ENCODE measurements at regions not wholly inside any gene's neighbourhood (a gene's known extent, or its start where the extent isn't known, plus 50 kb on each side); places are given as distances from the start of the nearest gene placed in this dataset.
"Not testable (repeated sequence)": the region's sequence is repeated elsewhere in the genome, so short reads cannot be mapped to it uniquely, and the experiment has no call there.

DNA sequence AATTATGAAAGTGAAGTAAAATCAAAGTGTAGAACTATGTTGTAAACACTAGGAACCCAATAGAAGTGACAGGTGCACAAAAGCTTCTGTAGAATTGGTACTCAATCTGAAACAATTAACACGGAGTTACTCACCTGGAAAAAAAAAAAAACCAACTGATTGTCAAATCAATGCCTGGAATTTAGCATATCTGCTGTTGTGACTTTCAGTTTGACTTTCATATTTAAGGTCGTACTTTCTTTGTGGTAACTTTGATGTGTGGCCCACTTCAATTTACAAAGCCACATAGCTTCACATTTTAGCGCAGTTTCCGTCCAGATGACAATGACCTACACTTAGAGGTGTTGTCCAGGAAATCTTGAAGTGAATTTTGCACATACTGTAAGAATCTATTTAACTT lies 1124.9 kb downstream of the STIM2 start:
- no peak for DNase-seq

GRCh38 chr4:27986476-27986875 lies 1125.8 kb downstream of the STIM2 start:
- DNase-seq, result no peak

DNA sequence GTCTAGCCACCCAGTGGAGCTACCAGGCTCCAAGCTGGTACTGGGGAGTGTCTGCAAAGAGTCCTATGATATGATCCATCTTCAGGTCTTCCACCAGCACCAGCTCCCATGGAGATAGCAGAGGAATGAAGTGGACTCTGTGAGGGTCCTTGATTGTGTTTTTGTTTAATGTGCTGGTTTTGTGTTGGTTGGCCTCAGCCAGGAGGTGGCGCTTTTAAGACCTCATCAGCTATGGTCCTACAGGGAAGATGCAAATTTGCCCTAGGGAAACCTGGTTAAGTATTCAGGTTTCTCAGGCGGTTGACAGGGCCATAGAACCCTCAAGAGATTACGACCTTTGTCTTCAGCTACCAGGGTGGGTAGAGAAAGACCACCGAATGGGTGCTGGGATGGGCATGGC lies 1141.1 kb downstream of the STIM2 start:
- no peak for DNase-seq

DNA sequence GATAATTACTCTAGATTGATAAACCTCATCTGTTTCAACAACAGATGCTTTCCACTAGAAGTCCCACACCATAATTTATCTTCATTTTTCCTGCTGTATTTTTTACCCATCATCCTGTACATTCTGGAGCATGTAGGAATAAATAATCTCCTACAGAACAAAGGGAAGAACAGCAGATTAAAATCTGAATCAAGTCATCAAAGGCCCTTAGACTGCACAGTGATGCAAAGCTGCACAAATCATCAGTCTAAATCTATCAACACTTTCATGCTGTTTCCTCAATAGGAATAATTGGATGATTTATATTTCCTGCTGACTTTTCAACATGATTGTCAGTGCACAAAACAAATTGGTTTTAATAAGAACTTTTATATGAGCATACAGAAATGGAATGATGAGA lies 1143.9 kb downstream of the STIM2 start:
- no peak for DNase-seq

DNA sequence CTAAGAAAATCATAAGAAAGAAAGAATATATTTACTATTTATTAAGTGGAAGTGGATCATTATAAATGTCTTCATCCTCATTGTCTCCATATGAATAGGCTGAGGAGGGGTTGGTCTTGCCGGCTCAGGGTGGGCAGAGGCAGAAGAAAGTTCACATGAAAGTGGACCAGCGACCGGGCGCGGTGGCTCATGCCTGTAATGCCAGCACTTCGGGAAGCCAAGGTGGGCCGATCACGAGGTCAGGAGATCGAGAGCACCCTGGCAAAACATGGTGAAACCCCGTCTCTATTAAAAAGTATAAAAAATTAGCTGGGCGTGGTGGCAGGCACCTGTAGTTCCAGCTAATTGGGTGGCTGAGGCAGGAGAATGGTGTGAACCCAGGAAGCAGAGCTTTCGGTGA lies 1145.4 kb downstream of the STIM2 start:
- no peak for DNase-seq

DNA sequence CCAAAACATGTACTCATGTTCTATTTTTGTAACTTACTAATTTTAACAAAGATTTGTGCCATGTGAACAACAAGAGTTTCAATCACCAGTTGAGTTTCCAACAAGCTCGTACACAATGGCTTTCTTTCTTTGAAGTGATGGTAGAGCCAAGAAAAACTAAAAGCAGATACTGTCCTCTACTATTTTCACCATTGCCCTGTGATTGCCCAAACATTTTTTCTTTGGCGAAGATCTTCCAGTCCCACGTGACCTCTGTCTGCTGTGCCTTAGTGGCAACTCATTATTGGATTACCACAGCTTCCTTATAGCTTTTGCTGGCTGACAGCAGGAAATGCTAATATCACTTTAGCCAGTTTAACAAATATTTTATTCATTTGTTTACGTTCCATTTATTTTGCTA lies 1147.1 kb downstream of the STIM2 start:
- DNase-seq, result peak in 1 of 2 donors; percentile 39

- no peak for DNase-seq
These were observed 1148.9 kb downstream of the STIM2 start for GRCh38 chr4:28009541-28009940.

DNA sequence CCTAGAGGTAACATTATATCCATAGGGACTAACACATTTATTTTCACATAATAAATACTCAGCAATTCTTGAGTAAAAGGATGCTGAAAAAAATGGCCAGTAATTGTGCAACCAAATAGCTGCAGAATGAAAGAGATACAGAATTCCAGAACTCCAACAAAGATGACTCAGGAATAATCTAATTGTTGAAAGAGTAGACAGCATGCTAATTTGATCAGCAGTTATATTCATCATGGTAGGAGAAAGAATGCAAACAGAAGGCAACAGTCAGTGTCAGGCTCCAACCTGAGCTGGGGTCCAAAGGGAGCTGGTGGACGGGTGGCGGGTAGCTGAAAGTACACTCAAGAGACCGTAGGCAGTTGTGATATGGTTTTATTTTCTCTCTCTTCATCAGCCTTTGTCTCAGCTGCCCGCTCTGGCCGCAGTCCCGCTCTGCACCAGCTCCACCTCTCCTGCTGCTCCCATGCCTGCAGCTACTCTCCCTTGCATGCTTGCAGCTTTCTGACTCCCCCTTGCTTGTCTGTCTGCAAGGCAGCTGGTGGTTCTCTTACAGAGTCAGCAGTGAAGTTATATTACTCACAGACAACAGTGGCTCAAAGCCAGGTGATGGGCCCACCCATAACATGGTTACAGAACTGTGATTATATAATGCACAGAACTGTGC lies 1150.1 kb downstream of the STIM2 start:
- no peak for DNase-seq

- no peak for DNase-seq
These were observed 1153.8 kb downstream of the STIM2 start for GRCh38 chr4:28014469-28014868.

- DNase-seq, result no peak
These were observed 1155.4 kb downstream of the STIM2 start for GRCh38 chr4:28015996-28016395.

DNA sequence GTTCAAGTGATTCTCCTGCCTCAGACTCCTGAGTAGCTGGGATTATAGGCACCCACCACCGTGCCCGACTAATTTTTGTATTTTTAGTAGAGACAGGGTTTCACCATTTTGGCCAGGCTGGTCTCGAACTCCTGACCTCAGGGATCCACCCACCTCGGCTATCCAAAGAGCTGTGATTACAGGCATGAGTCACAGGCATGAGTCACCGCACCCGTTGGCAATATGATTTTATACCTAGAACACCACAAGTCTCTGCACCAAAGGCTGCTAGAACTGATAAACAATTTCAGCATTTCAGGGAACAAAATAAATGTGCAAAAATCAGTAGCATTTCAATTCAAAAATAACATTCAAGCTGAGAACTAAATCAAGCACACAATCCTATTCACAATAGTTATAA lies 1177.6 kb downstream of the STIM2 start:
- not testable (repeated sequence) for DNase-seq

DNA sequence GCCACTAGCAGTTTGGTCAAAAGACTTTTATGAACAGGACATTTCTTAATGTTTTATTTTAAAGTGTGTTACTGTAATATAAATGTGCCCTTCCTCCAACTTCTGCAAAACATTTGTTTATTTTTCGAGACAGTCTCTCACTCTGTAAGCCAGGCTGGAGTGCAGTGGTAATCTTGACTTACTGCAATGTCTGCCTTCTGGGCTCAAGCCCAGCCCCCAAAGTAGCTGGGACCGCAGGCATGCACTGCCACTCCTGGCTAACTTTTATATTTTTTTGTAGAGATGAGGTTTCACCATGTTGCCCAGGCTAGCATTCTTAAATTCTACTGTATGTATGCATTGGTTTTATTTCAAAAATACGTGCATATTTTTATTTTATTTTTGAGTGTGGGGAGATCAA lies 1201.9 kb downstream of the STIM2 start:
- no peak for DNase-seq

DNA sequence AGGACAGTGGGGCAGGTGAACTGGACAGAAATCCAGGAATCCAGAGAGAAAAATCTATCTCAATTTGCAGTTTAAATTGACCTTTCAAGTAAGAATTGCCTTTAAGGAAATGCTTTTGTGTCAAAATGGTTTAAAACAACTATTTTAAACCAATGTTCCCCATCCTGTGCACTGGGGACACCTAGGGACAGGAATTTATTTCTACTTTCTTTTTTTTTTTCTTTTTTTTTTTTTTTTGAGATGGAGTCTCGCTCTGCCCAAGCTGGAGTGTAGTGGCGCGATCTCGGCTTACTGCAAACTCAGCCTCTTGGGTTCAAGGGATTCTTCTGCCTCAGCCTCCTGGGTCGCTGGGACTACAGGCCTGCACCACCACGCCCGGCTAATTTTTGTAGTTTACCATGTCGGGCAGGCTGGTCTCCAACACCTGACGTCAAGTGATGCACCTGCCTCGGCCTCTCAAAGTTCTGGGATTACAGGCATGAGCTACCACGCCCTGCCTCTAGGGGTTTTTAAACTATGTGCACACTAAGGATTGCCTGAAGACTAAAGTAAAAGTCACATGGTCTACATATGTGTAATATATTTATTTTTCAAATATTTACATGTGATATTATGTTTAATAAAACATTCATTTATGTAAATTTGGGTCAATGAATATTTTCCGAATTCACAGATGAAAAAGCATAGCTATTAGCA lies 1213.4 kb downstream of the STIM2 start:
- DNase-seq, result no peak

DNA sequence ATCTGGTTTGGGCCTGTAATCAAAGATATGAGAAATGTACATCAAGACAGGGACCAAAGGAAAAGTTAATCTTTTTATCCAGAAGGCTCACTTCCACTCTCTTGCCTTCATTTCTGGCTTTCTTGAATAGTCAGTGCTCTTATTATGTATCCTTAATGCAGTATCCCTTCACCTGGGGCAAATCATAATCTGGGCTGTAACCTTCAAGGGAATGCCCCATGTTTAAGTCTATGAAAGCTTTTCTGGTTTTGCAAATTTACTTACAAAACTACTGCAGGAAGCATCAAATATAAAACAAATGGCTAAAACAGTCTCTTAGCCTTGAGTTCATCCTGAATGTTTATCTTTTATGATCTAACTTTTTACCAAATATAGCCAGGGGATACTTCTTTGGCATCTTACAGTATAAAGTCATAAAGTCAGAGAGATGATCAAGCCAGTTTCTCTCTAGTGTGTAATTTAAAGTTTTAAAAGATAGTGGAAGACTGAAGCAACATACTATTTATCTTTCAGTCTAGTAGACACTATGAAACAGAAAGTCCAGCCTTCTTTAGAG lies 1214.8 kb downstream of the STIM2 start:
- DNase-seq, result no peak

DNA sequence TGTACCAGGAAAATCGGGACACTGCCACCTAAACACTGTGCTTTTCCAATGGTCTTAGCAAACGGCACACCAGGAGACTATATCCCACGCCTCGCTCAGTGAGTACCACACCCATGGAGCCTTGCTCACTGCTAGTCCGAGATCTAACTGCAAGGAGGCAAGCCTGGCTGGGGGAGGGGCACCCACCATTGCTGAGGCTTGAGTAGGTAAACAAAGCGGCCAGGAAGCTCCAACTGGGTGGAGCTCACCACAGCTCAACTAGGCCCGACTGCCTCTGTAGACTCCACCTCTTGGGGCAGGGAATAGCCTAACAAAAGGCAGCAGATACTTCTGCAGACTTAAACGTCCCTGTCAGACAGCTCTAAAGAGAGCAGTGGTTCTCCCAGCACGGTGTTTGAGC lies 1216.6 kb downstream of the STIM2 start:
- DNase-seq, result not testable (repeated sequence)

DNA sequence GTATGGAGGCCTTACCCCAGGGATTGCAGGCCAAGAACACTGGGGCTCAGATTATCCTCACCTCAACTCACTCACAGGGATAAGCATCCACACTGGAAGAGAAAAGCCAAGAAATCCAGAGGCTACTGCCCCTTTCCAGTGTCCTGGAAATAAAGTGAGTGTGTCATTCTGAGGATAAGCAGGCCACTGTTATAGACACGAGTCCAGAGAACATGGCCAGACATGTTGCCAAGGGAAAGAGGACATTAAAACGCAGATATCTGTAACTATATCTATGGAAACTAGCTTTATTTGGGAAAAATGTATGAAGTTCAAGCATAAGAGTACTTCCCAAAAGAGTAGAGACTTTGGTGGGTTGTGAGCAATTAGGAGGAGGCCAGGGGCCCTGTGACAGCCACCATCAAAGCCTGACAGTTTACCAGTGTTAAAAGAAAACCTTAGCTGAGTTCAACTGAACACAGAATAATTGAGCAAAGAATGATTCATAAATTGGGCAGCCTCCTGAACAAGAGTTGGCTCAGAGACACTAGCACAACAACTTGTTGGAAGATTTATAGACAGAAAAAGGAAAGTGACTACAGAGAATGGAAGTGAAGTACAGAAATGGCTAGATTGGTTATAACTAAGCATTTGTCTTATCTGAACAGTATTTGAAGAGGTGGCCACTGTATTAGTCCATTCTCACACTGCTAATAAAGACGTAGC lies 1222.2 kb downstream of the STIM2 start:
- no peak for DNase-seq

DNA sequence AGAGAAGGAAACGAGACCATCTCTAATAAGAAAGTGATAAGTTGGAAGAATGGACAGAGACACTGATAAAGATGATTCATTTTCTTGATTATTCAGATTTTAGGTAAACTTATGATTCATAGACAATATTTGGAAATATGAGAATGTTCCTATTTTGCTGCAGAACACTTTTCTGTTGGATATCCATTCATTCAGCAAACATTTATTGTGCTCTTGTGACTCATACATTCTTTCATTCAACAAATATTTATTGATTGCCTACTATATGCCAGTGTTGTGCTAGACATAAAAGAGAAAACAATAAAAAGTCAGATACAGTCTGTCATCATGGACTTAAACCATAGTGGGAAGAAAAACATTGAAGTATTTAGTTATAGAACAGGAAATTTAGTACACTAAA lies 1232.0 kb downstream of the STIM2 start:
- no peak for DNase-seq

DNA sequence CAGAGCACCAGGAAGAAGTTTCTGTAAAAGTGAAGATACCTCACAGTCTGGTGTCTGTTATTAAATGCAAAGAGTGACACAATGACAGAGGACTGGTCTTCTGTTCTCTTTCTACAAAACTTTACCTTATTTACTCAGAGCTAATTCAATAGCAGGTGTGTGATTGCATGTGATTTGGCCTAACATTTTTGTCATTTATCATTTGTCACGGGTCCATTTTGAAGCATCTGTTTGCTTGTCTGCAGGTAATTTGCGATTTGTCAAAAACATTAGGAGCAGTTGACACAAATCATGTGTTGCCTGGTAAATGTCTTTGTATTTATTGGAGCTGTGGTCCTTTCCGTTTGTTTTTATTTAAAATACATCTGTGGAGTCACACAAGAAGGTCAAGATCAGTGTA lies 1232.4 kb downstream of the STIM2 start:
- no peak for DNase-seq

DNA sequence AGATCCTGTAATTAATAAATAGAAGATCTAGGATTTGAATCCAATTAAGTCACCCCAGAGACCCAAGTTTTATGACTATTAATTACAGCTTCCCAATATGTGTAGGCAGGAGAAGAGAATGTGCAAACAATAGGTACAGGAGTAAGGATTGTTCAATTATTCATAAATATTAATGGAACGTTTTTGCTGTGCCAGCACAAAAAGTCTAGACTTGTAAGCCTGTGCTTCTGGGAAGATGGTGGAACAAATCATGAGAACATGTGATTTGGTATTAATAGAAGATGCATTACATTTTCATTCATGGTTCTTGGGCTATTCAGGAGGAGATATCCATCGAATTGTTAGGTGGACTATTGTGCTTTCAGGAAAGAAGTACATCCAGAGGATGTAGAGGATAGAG lies 1240.9 kb downstream of the STIM2 start:
- DNase-seq, result no peak

- DNase-seq, result no peak
These were observed 1244.7 kb downstream of the STIM2 start for GRCh38 chr4:28105271-28105859.

- no peak for DNase-seq
These were observed 1245.5 kb downstream of the STIM2 start for GRCh38 chr4:28106155-28106554.

GRCh38 chr4:28109801-28110200 lies 1249.2 kb downstream of the STIM2 start:
- DNase-seq, result no peak

- not testable (repeated sequence) for DNase-seq
These were observed 1252.2 kb downstream of the STIM2 start for GRCh38 chr4:28112691-28113335.
